OCI-LY7 (cell line): ENCODE measurements at regions not wholly inside any gene's neighbourhood (a gene's known extent, or its start where the extent isn't known, plus 50 kb on each side); places are given as distances from the start of the nearest gene placed in this dataset.

Source experiments
- BruUV-seq: library from RNA; stranded (reverse); fragments of 400-500 nt; replicated peaks from 2 replicates; lab custom pipeline; 2021; lab: Mats Ljungman, UMichigan
- CTCF ChIA-PET: fragments of 300-600 bp; sonication (Branson Sonifier 250); formaldehyde crosslinking; loops from one replicate; lab custom pipeline; 2022; ENCODE audit warnings: antibody characterized with exemption; ENCODE audit not compliant: unreplicated experiment; lab: Charles Lee
- POLR2A ChIA-PET: fragments of 300-600 bp; sonication (Branson Sonifier 250); formaldehyde crosslinking; loops from one replicate; lab custom pipeline; 2022; ENCODE audit warnings: antibody characterized with exemption; lab: Charles Lee
- DNase-seq: peaks from one replicate; pipeline ENCODE4 v3.0.0-alpha.2; 2015; ENCODE audit warnings: low spot score
- H2AFZ ChIP-seq: fragments of 200-600 bp; sonication (generic), shearing (Covaris generic); 2 replicates; pipeline ENCODE4 v1.6.1; 2014; ENCODE audit warnings: mild to moderate bottlenecking, antibody characterized with exemption, low read length, moderate library complexity
- H3K27ac ChIP-seq: fragments of 200-600 bp; sonication (generic); 2 replicates; pipeline ENCODE4 v1.5.1; 2014; ENCODE audit warnings: mixed run types, low read depth, mild to moderate bottlenecking, moderate library complexity, low read length, inconsistent platforms; ENCODE audit not compliant: poor library complexity, severe bottlenecking
- H3K36me3 ChIP-seq: fragments of 200-600 bp; sonication (generic); 2 replicates; pipeline ENCODE4 v1.6.1; 2014; ENCODE audit warnings: mild to moderate bottlenecking, antibody characterized with exemption, low read length, moderate library complexity, mixed read lengths; ENCODE audit not compliant: insufficient read depth
- H3K4me1 ChIP-seq: fragments of 200-600 bp; sonication (generic); 2 replicates; pipeline ENCODE4 v1.5.1; 2014; ENCODE audit warnings: mild to moderate bottlenecking, low read length; ENCODE audit not compliant: insufficient read depth, poor library complexity, severe bottlenecking
- H3K4me2 ChIP-seq: fragments of 200-600 bp; sonication (generic); 2 replicates; pipeline ENCODE4 v1.6.1; 2014; ENCODE audit warnings: mild to moderate bottlenecking, low read length
- H3K4me3 ChIP-seq: fragments of 200-600 bp; sonication (generic); 2 replicates; pipeline ENCODE4 v1.5.1; 2014; ENCODE audit warnings: mild to moderate bottlenecking, low read depth, low read length; ENCODE audit not compliant: poor library complexity, severe bottlenecking
- H3K79me2 ChIP-seq: fragments of 200-600 bp; sonication (generic); 2 replicates; pipeline ENCODE4 v1.6.1; 2016; ENCODE audit warnings: low read depth, mild to moderate bottlenecking, low read length, moderate library complexity, mixed read lengths; ENCODE audit not compliant: insufficient read depth
- H3K9me2 ChIP-seq: fragments of 200-600 bp; sonication (generic); 2 replicates; pipeline ENCODE4 v1.6.1; 2016; ENCODE audit warnings: mild to moderate bottlenecking, low read length, mixed read lengths; ENCODE audit not compliant: insufficient read depth
- H3K9me3 ChIP-seq: fragments of 200-600 bp; sonication (generic); 2 replicates; pipeline ENCODE4 v1.6.1; 2014; ENCODE audit warnings: mild to moderate bottlenecking, mixed run types, low read length, mixed read lengths
- H4K20me1 ChIP-seq: fragments of 200-600 bp; sonication (generic); 2 replicates; pipeline ENCODE4 v1.6.1; 2014; ENCODE audit warnings: mild to moderate bottlenecking, antibody characterized with exemption, low read length, moderate library complexity, mixed read lengths; ENCODE audit not compliant: insufficient read depth
- CTCF ChIP-seq: fragments of 200-600 bp; sonication (generic); conservative IDR thresholded peaks from 2 replicates; pipeline ENCODE4 v1.5.1; 2014; ENCODE audit warnings: mild to moderate bottlenecking, antibody characterized with exemption, low read length, moderate library complexity, mixed read lengths
- EZH2phosphoT487 ChIP-seq: fragments of 200-600 bp; sonication (generic); IDR thresholded peaks from 2 replicates; pipeline ENCODE4 v1.6.1; 2018; ENCODE audit warnings: low read depth, borderline replicate concordance, mild to moderate bottlenecking, mixed run types, antibody characterized with exemption, low read length, moderate library complexity, mixed read lengths
- intact Hi-C: fragments of 100-400 bp; cut with micrococcal nuclease; formaldehyde crosslinking; loops from one replicate; pipeline ENCODE4 v1.10.0; 2022; ENCODE audit not compliant: unreplicated experiment

- TF ChIP-seq CTCF (no peak), EZH2phosphoT487 (no peak)
- H2AFZ ChIP-seq = no peak overlapping the region
- H3K9me3 ChIP-seq = no peaks in the 10 kb centered on the region
- no peak overlapping the region for H3K27ac ChIP-seq
- H3K9me2 ChIP-seq = no peaks in the 10 kb centered on the region
- H3K79me2 ChIP-seq = no peaks in the 10 kb centered on the region
- H4K20me1 ChIP-seq = no peaks in the 10 kb centered on the region
- no peaks in the 10 kb centered on the region for H3K36me3 ChIP-seq
- no peak overlapping the region for H3K4me3 ChIP-seq
- no peaks in the 10 kb centered on the region for H3K4me1 ChIP-seq
- H3K4me2 ChIP-seq = no peak overlapping the region
- no peak for DNase-seq
- ChIA-PET CTCF (no interaction called here), POLR2A (interaction anchor here (0.7 kb wide), 1 partner anchor 1999 kb away, joined by 5 read pairs; no protein-coding TSS in a partner anchor)
- no TSS peak for BruUV-seq
- intact Hi-C loops = no loop called here
These were observed 95.8 kb upstream of the ARID2 start for GRCh38 chr12:45633733-45634132.

DNA sequence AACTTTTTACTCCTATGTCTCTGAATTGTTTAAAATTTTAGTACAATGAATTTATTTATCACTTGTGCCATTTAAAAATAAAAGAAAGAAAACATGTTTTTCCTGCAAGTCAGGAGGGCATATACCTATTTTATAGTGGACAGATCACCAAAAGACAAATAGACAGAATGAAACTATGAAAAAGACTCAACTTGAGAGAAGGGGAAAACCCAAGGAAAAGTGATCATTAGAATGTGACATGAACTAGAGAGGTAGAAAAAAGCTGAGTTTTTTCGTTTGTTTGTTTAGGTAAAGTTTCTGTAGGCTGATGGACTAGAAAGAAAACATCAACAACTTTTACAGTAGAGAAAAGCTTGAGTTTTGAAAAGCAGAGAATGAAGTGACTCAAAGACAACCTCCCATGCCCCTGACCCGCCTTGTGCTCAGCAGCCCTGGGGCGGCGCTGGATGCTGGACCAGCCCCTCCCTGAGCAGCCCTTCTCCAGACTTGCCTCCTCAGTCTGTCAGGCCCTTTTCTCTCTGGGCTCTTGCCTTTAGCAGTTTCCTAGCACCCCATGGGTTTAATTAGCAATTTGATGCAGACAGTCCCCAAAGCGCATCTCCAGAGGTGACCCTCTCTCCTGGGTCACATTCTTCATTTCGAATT is 95.1 kb upstream of the ARID2 start:
- intact Hi-C loops = no loop called here
- no peak for TF ChIP-seq CTCF
- TF ChIP-seq EZH2phosphoT487 = no peak
- Histone ChIP-seq H4K20me1 (no peaks in the 10 kb centered on the region), H2AFZ (no peak overlapping the region), H3K4me1 (no peaks in the 10 kb centered on the region), H3K27ac (no peak overlapping the region), H3K4me2 (no peak overlapping the region), H3K36me3 (no peaks in the 10 kb centered on the region), H3K9me3 (no peaks in the 10 kb centered on the region), H3K9me2 (no peaks in the 10 kb centered on the region), H3K79me2 (no peaks in the 10 kb centered on the region), H3K4me3 (no peak overlapping the region)
- POLR2A ChIA-PET = no interaction called here
- CTCF ChIA-PET = no interaction called here
- BruUV-seq = no TSS peak
- DNase-seq = no peak

DNA sequence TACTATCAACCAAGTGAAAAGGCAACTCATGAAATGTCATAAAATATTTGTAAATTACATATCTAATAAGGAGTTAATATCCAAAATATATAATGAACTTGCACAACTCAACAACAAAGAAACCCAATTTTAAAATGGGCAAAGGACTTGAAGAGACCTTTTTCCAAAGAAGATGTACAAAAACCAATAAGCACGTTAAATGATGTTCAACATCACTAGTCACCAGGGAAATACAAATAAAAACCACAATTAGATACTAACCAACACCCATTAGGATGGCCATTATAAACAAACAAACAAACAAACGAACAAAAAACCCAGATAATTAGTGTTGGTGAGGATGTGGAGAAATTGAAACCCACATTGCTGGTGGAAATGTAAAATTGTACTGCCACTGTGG is 92.3 kb upstream of the ARID2 start:
- Histone ChIP-seq H3K9me2 (no peaks in the 10 kb centered on the region), H3K27ac (no peak overlapping the region), H3K4me2 (no peak overlapping the region), H3K4me3 (no peak overlapping the region), H3K4me1 (no peaks in the 10 kb centered on the region), H3K79me2 (no peaks in the 10 kb centered on the region), H4K20me1 (no peaks in the 10 kb centered on the region), H3K9me3 (no peaks in the 10 kb centered on the region), H2AFZ (no peak overlapping the region), H3K36me3 (no peaks in the 10 kb centered on the region)
- intact Hi-C loops = no loop called here
- POLR2A ChIA-PET = interaction anchor here (0.7 kb wide), 1 partner anchor 1199 kb away, joined by 4 read pairs; no protein-coding TSS in a partner anchor
- no TSS peak for BruUV-seq
- CTCF ChIA-PET = no interaction called here
- no peak for DNase-seq
- no peak for TF ChIP-seq EZH2phosphoT487
- TF ChIP-seq CTCF = no peak
